GM12878 (cell line): ENCODE measurements at regions not wholly inside any gene's neighbourhood (a gene's known extent, or its start where the extent isn't known, plus 50 kb on each side); places are given as distances from the start of the nearest gene placed in this dataset.

Experiments used
- ATAC-seq: fragments of 200-7000 bp; cut with Tn5 transposase; 3 replicates; pipeline ENCODE4 v1.9.1; 2020; ENCODE audit warnings: mild to moderate bottlenecking, moderate library complexity
- BruUV-seq: library from RNA; stranded (reverse); fragments of 400-500 nt; replicated peaks from 2 replicates; lab custom pipeline; 2021; lab: Mats Ljungman, UMichigan
- CTCF ChIA-PET: fragments of 300-600 bp; sonication (Branson Sonifier 250); formaldehyde crosslinking; extraction: SDS; loops from one replicate; lab custom pipeline; 2021; ENCODE audit warnings: inconsistent platforms; lab: Yijun Ruan, JAX
- POLR2A ChIA-PET: fragments of 350-600 bp; formaldehyde crosslinking; extraction: SDS; loops from one replicate; lab custom pipeline; 2021; ENCODE audit warnings: inconsistent platforms; lab: Charles Lee
- RAD21 ChIA-PET: fragments of 300-600 bp; sonication (Branson Sonifier 250); formaldehyde crosslinking; loops from one replicate; lab custom pipeline; 2023; ENCODE audit warnings: antibody characterized with exemption; ENCODE audit not compliant: unreplicated experiment; lab: Charles Lee
- SMC1A ChIA-PET: fragments of 300-600 bp; sonication (Branson Sonifier 250); formaldehyde crosslinking; loops from one replicate; lab custom pipeline; 2023; ENCODE audit not compliant: unreplicated experiment, uncharacterized antibody; lab: Charles Lee
- DNase-seq: peaks from one replicate; pipeline ENCODE4 v3.0.0-alpha.2; 2011; ENCODE audit warnings: low read depth, low spot score
- FAIRE-seq: peaks from 3 replicates; lab custom pipeline; 2011; peaks lifted over from hg19 to GRCh38; lab: Jason Lieb, UNC
- H2AFZ ChIP-seq: 2 replicates; pipeline ENCODE4 v1.6.0; 2011; ENCODE audit warnings: low read depth, low read length, control low read depth; ENCODE audit not compliant: control insufficient read depth
- H3K27ac ChIP-seq: 2 replicates; pipeline ENCODE4 v1.5.1; 2011; ENCODE audit warnings: control low read depth; ENCODE audit not compliant: control insufficient read depth, insufficient read depth
- H3K27me3 ChIP-seq, 2 experiments: replicated peaks in 1 of 2; 2 replicates each; pipeline versions ENCODE4 v1.6.0 to v1.6.1; 2011; ENCODE audit warnings: low read length in 1 of 2; ENCODE audit not compliant: control insufficient read depth in 2 of 2, insufficient read depth in 2 of 2
- H3K36me3 ChIP-seq, 2 experiments: 2 replicates each; pipeline ENCODE4 v1.5.1; 2011; ENCODE audit warnings: low read length in 1 of 2; ENCODE audit not compliant: control insufficient read depth in 2 of 2, insufficient read depth in 2 of 2
- H3K4me1 ChIP-seq: 2 replicates; pipeline ENCODE4 v1.6.1; 2011; ENCODE audit warnings: mild to moderate bottlenecking, low read length, moderate library complexity, mixed read lengths; ENCODE audit not compliant: control insufficient read depth, insufficient read depth
- H3K4me2 ChIP-seq: 2 replicates; pipeline ENCODE4 v1.6.0; 2011; ENCODE audit warnings: control low read depth; ENCODE audit not compliant: control insufficient read depth, insufficient read depth
- H3K4me3 ChIP-seq: fragments of 200-600 bp; sonication (generic); 2 replicates; pipeline ENCODE4 v1.5.1; 2016
- H3K79me2 ChIP-seq: 2 replicates; pipeline ENCODE4 v1.6.0; 2011; ENCODE audit warnings: low read length; ENCODE audit not compliant: control insufficient read depth, insufficient read depth
- H3K9ac ChIP-seq: 2 replicates; pipeline ENCODE4 v1.8.0; 2011; ENCODE audit warnings: low read length, control low read depth, mixed read lengths; ENCODE audit not compliant: control insufficient read depth, insufficient read depth
- H3K9me3 ChIP-seq: replicated peaks from 3 replicates; pipeline ENCODE4 v1.5.1; 2011; ENCODE audit warnings: mild to moderate bottlenecking, low read length; ENCODE audit not compliant: control insufficient read depth, insufficient read depth
- H4K20me1 ChIP-seq: 2 replicates; pipeline ENCODE4 v1.6.0; 2011; ENCODE audit not compliant: control insufficient read depth, insufficient read depth
- ATF3 ChIP-seq: IDR thresholded peaks from 2 replicates; pipeline ENCODE4 v1.6.1; 2011; ENCODE audit warnings: low read depth, mild to moderate bottlenecking, low read length, moderate library complexity, borderline replicate concordance; ENCODE audit errors: extremely low read depth
- E4F1 ChIP-seq: fragments of 450-650 bp; IDR thresholded peaks from 2 replicates; pipeline ENCODE4 v1.6.1; 2018; ENCODE audit warnings: borderline replicate concordance, mild to moderate bottlenecking; ENCODE audit not compliant: partially characterized antibody
- EGR1 ChIP-seq, 2 experiments: IDR thresholded peaks; 1 replicate in 1 of 2; 2 replicates in 1 of 2; pipeline ENCODE4 v1.6.1; 2011 to 2012; ENCODE audit warnings: low read depth in 2 of 2, low read length in 2 of 2, borderline replicate concordance in 1 of 2, mild to moderate bottlenecking in 1 of 2, moderate library complexity in 1 of 2
- HCFC1 ChIP-seq: fragments of 150-350 bp; IDR thresholded peaks from 2 replicates; pipeline ENCODE4 v1.6.1; 2014; ENCODE audit warnings: low read length
- IRF3 ChIP-seq: fragments of 450-650 bp; IDR thresholded peaks from 2 replicates; pipeline ENCODE4 v1.6.1; 2014; ENCODE audit warnings: mild to moderate bottlenecking
- KLF5 ChIP-seq: fragments of 450-650 bp; IDR thresholded peaks from 2 replicates; pipeline ENCODE4 v1.6.1; 2014; ENCODE audit warnings: mild to moderate bottlenecking; ENCODE audit not compliant: partially characterized antibody
- MTA2 ChIP-seq: fragments of 450-650 bp; IDR thresholded peaks from 2 replicates; pipeline ENCODE4 v1.6.1; 2016; ENCODE audit warnings: low read depth, mild to moderate bottlenecking, moderate library complexity
- MTA3 ChIP-seq: IDR thresholded peaks from 2 replicates; pipeline ENCODE4 v1.6.1; 2012; ENCODE audit warnings: low read length, inconsistent platforms, borderline replicate concordance
- POLR2AphosphoS5 ChIP-seq: IDR thresholded peaks from 2 replicates; pipeline ENCODE4 v1.6.1; 2011; ENCODE audit warnings: mild to moderate bottlenecking, low read length, inconsistent platforms
- RELA ChIP-seq: fragments of 450-650 bp; IDR thresholded peaks from 2 replicates; pipeline ENCODE4 v1.8.0; 2014; ENCODE audit warnings: borderline replicate concordance; ENCODE audit not compliant: partially characterized antibody
- REST ChIP-seq: IDR thresholded peaks from 2 replicates; pipeline ENCODE4 v1.6.1; 2012; ENCODE audit warnings: mild to moderate bottlenecking, low read depth, low read length
- SREBF2 ChIP-seq: IDR thresholded peaks from 2 replicates; pipeline ENCODE4 v1.6.1; 2012; ENCODE audit warnings: mild to moderate bottlenecking, low read length
- STAT1 ChIP-seq: fragments of 450-650 bp; conservative IDR thresholded peaks from 2 replicates; pipeline ENCODE4 v1.6.1; 2014; ENCODE audit warnings: antibody characterized with exemption, mild to moderate bottlenecking
- SUZ12 ChIP-seq: fragments of 200-600 bp; sonication (generic); IDR thresholded peaks from one replicate; pipeline ENCODE4 v1.6.1; 2018; ENCODE audit warnings: antibody characterized with exemption, mild to moderate bottlenecking; ENCODE audit not compliant: unreplicated experiment
- ZNF24 ChIP-seq: fragments of 450-650 bp; IDR thresholded peaks from 2 replicates; pipeline ENCODE4 v1.6.1; 2017; ENCODE audit warnings: antibody characterized with exemption, mild to moderate bottlenecking
- ZNF274 ChIP-seq: IDR thresholded peaks from one replicate; pipeline ENCODE4 v1.8.0; 2011; ENCODE audit not compliant: insufficient read length, insufficient read depth
- ZNF384 ChIP-seq: IDR thresholded peaks from 2 replicates; pipeline ENCODE4 v1.6.1; 2012; ENCODE audit warnings: low read depth, mild to moderate bottlenecking, low read length, improper control_type of control experiment, borderline replicate concordance
- WGBS: methylation state at CpG from one replicate; pipeline ENCODE4 v1.1.6; 2016; ENCODE audit warnings: low lambda C conversion rate; ENCODE audit not compliant: insufficient replicate concordance, insufficient coverage; ENCODE audit errors: missing lambda C conversion rate; 5-methylcytosine and 5-hydroxymethylcytosine counted together
- in situ Hi-C: fragments of 300-500 bp; cut with MboI; formaldehyde crosslinking; loops from 9 replicates; pipeline ENCODE4 v1.14.3; 2018; ENCODE audit warnings: mixed read lengths
- intact Hi-C: fragments of 100-400 bp; cut with micrococcal nuclease; formaldehyde crosslinking; loops from one replicate; pipeline ENCODE4 v1.14.2; 2022; ENCODE audit not compliant: unreplicated experiment

GRCh38 chr11:45470151-45470793 lies 184.1 kb upstream of the SYT13 start:
- no peak overlapping the region for H3K4me2 ChIP-seq
- ATAC-seq (no peak), DNase-seq (no peak), FAIRE-seq (no peak)
- ChIA-PET POLR2A (no interaction called here), RAD21 (no interaction called here), CTCF (no interaction called here), SMC1A (no interaction called here)
- H3K27me3 ChIP-seq, result peaks cover 0 to 1% of the 10 kb centered on the region in 2 experiments; a peak in 3 of 4 replicates
- BruUV-seq, result no TSS peak
- no peaks in the 10 kb centered on the region for H3K4me1 ChIP-seq
- H3K79me2 ChIP-seq, result no peaks in the 10 kb centered on the region
- H2AFZ ChIP-seq, result no peak overlapping the region
- H3K27ac ChIP-seq, result no peak overlapping the region
- H3K9ac ChIP-seq, result no peak overlapping the region
- no peaks in the 10 kb centered on the region for H3K9me3 ChIP-seq
- 28% methylated on average over 7 of the region's 8 CpGs for WGBS
- no peak overlapping the region for H3K4me3 ChIP-seq
- in situ Hi-C loops, result no loop called here
- intact Hi-C loops, result no loop called here
- H3K36me3 ChIP-seq, result no peaks in the 10 kb centered on the region
- no peaks in the 10 kb centered on the region for H4K20me1 ChIP-seq
- TF ChIP-seq ZNF384, result no peak
- no peak for TF ChIP-seq ZNF274
- TF ChIP-seq MTA2, result no peak
- no peak for TF ChIP-seq E4F1
- TF ChIP-seq ZNF24, result no peak
- TF ChIP-seq EGR1 (IDR thresholded peaks at IDR 0.05; ENCODE audit: borderline replicate concordance in 1 of 2, low read depth in 2 of 2, low read length in 2 of 2), result no peak
- no peak for TF ChIP-seq IRF3
- no peak for TF ChIP-seq SUZ12
- TF ChIP-seq KLF5, result no peak
- TF ChIP-seq REST, result no peak
- TF ChIP-seq MTA3, result no peak
- no peak for TF ChIP-seq RELA
- TF ChIP-seq SREBF2, result no peak
- no peak for TF ChIP-seq HCFC1
- TF ChIP-seq ATF3, result no peak
- no peak for TF ChIP-seq POLR2AphosphoS5
- TF ChIP-seq STAT1, result no peak
